GM12878 (cell line): ENCODE measurements at regions not wholly inside any gene's neighbourhood (a gene's known extent, or its start where the extent isn't known, plus 50 kb on each side); places are given as distances from the start of the nearest gene placed in this dataset.

Source experiments
- ATF2 ChIP-seq: IDR thresholded peaks from 2 replicates; pipeline ENCODE4 v1.6.1; 2012; ENCODE audit warnings: low read length, inconsistent platforms
- CREB1 ChIP-seq: IDR thresholded peaks from 2 replicates; pipeline ENCODE4 v1.6.1; 2012; ENCODE audit warnings: low read depth, mild to moderate bottlenecking, inconsistent platforms
- CTCF ChIP-seq, 3 experiments: IDR thresholded peaks in 2 of 3; conservative IDR thresholded peaks in 1 of 3; 2 replicates each; pipeline ENCODE4 v1.5.1; 2011; ENCODE audit warnings: low read depth in 3 of 3, low read length in 3 of 3, mild to moderate bottlenecking in 3 of 3, control low read depth in 2 of 3, moderate library complexity in 2 of 3, inconsistent platforms in 1 of 3, mixed read lengths in 1 of 3; ENCODE audit not compliant: control insufficient read depth in 2 of 3, insufficient read depth in 1 of 3; ENCODE audit errors: extremely low read depth in 1 of 3
- E2F4 ChIP-seq: IDR thresholded peaks from 2 replicates; pipeline ENCODE4 v1.6.1; 2012; ENCODE audit warnings: low read depth, low read length, improper control_type of control experiment
- HCFC1 ChIP-seq: fragments of 150-350 bp; IDR thresholded peaks from 2 replicates; pipeline ENCODE4 v1.6.1; 2014; ENCODE audit warnings: low read length
- HDAC2 ChIP-seq: fragments of 200-600 bp; sonication (generic); IDR thresholded peaks from 2 replicates; pipeline ENCODE4 v1.6.1; 2017
- KDM1A ChIP-seq: fragments of 200-600 bp; sonication (generic); IDR thresholded peaks from 2 replicates; pipeline ENCODE4 v1.6.1; 2016; ENCODE audit warnings: borderline replicate concordance
- PBX3 ChIP-seq: IDR thresholded peaks from 2 replicates; pipeline ENCODE4 v1.6.1; 2011; ENCODE audit warnings: mild to moderate bottlenecking, low read depth, low read length, moderate library complexity; ENCODE audit not compliant: insufficient replicate concordance
- RBBP5 ChIP-seq: fragments of 200-600 bp; sonication (generic); conservative IDR thresholded peaks from 2 replicates; pipeline ENCODE4 v1.6.1; 2016
- RCOR1 ChIP-seq: conservative IDR thresholded peaks from 2 replicates; pipeline ENCODE4 v1.6.1; 2012; ENCODE audit warnings: low read depth, low read length, improper control_type of control experiment
- SMC3 ChIP-seq: IDR thresholded peaks from 2 replicates; pipeline ENCODE4 v1.6.1; 2011; ENCODE audit warnings: low read length, improper control_type of control experiment, borderline replicate concordance
- SREBF2 ChIP-seq: IDR thresholded peaks from 2 replicates; pipeline ENCODE4 v1.6.1; 2012; ENCODE audit warnings: mild to moderate bottlenecking, low read length

GRCh38 chr11:45468267-45468856 lies 182.2 kb upstream of the SYT13 start:
- no peak for TF ChIP-seq CTCF (IDR thresholded peaks at IDR 0.05 in 2 of 3, conservative IDR thresholded peaks at IDR 0.05 in 1 of 3; ENCODE audit: control insufficient read depth in 2 of 3, extremely low read depth in 1 of 3, insufficient read depth in 1 of 3, low read depth in 3 of 3, low read length in 3 of 3)
- TF ChIP-seq PBX3 = no peak
- TF ChIP-seq E2F4 = no peak
- no peak for TF ChIP-seq SREBF2
- TF ChIP-seq ATF2 = no peak
- no peak for TF ChIP-seq HCFC1
- TF ChIP-seq SMC3 = no peak
- TF ChIP-seq CREB1 = no peak
- TF ChIP-seq RBBP5 = no peak
- no peak for TF ChIP-seq HDAC2
- no peak for TF ChIP-seq KDM1A
- no peak for TF ChIP-seq RCOR1
